RWPE1 (cell line): ENCODE measurements at regions not wholly inside any gene's neighbourhood (a gene's known extent, or its start where the extent isn't known, plus 50 kb on each side); places are given as distances from the start of the nearest gene placed in this dataset.

Experiments
- CTCF ChIA-PET: fragments of 350-600 bp; sonication (Branson Sonifier 250); formaldehyde crosslinking; extraction: SDS; loops from one replicate; lab custom pipeline; 2021; lab: Yijun Ruan, JAX
- POLR2A ChIA-PET: fragments of 400-600 bp; formaldehyde crosslinking; extraction: SDS; loops from one replicate; lab custom pipeline; 2020; ENCODE audit warnings: antibody characterized with exemption; ENCODE audit not compliant: low non-redundant PET; lab: Yijun Ruan, JAX
- DNase-seq: peaks from one replicate; pipeline ENCODE4 v3.0.0; 2012; ENCODE audit warnings: low spot score
- H3K27ac ChIP-seq: fragments of 450-650 bp; 2 replicates; pipeline ENCODE4 v1.5.1; 2017
- TF ChIP-seq, protein P1 (sequence below): fragments of 450-650 bp; conservative IDR thresholded peaks from 2 replicates; pipeline ENCODE4 v1.5.1; 2017; ENCODE audit warnings: low read depth, mild to moderate bottlenecking

DNA sequence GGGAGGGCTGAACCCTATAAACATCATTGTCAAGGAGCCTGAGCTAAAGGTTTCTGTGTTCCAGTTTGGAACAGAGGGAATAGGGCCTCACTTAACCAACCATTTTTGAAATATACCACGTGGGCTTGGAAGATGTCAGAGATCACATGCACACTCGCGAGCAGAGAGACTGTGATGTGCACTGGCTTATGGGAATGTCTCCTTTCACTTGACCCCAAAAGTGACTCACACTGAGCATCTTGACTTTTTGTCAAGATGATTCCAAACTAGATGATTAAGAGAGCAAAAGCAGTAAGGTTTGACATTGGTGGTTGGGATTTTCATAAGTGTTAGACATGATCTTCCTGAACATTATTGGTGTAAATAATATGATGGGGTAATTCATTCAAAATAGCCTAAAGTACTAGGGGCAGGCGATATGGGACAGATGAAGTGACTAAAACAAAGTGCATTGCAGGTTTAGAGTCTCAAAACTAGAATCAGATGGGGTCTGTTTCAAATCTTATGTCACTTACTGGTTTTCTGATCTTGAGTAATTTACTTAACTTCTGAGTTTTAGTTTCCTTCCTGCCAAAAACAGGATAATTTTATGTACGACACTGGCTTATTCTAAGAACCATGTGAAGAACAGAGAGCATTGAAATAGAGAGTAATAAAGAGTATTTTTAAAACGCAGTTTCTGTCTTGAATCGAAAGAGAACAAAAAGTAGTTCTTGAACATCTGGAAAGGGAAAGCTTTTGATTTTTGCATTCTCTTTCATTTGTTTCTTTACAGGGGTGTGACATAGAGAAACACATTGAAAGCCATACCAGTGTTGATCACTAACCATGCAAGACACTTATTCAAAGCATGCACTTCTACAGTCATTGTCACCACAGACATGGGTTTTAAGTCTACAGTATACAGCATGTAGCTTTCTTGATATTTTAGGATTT, 383.0 kb downstream of the DIRAS2 start:
- POLR2A ChIA-PET, result no interaction called here
- TF ChIP-seq, protein P1, sequence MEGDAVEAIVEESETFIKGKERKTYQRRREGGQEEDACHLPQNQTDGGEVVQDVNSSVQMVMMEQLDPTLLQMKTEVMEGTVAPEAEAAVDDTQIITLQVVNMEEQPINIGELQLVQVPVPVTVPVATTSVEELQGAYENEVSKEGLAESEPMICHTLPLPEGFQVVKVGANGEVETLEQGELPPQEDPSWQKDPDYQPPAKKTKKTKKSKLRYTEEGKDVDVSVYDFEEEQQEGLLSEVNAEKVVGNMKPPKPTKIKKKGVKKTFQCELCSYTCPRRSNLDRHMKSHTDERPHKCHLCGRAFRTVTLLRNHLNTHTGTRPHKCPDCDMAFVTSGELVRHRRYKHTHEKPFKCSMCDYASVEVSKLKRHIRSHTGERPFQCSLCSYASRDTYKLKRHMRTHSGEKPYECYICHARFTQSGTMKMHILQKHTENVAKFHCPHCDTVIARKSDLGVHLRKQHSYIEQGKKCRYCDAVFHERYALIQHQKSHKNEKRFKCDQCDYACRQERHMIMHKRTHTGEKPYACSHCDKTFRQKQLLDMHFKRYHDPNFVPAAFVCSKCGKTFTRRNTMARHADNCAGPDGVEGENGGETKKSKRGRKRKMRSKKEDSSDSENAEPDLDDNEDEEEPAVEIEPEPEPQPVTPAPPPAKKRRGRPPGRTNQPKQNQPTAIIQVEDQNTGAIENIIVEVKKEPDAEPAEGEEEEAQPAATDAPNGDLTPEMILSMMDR, result no peak
- no peak overlapping the region for H3K27ac ChIP-seq
- DNase-seq, result no peak
- CTCF ChIA-PET, result no interaction called here

DNA sequence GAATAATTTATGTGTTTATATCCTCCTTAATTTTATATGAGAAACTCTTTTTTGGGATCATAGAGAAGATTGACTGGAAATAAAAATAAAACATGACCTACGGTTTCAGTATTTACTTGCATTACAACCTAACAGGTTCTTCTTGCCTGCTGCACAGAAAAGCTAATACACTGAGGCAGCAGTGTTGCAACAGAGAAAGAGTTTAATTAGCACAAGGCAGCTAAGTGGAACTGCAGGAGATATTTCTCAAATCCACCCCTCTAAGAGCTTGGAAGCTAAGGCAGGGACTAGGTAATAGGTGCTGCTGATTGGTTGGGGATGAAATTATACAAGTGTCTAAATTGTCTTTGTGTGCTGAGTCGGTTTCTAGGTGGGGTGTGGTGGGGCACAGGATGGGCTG, 380.9 kb downstream of the DIRAS2 start:
- POLR2A ChIA-PET, result no interaction called here
- CTCF ChIA-PET, result interaction anchor here (0.7 kb wide), 1 partner anchor 470 kb away, joined by 3 read pairs; no protein-coding TSS in a partner anchor
- TF ChIP-seq, protein P1, result no peak
- no peak overlapping the region for H3K27ac ChIP-seq
- no peak for DNase-seq

DNA sequence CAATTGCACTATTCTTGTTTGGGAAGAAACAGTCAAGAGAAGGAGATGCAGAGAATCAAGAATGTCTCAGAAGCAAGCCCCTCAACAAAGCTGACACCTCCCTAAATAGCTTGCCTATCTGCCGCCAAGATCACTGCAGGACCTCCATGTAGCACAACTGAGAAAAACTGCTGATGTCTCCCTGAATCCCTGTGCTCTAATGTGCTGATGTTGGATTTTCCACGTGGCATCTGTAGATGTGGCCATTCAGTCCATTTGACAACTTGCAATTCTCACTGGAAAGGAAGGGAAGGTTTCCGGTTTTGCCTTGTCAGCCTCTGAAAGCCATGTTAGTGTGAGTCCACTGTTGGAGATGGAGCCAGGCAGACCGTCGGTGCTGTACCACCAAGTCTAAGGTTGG, 374.0 kb downstream of the DIRAS2 start:
- ChIA-PET POLR2A (no interaction called here), CTCF (no interaction called here)
- H3K27ac ChIP-seq, result no peak overlapping the region
- no peak for DNase-seq
- TF ChIP-seq, protein P1, result no peak

DNA sequence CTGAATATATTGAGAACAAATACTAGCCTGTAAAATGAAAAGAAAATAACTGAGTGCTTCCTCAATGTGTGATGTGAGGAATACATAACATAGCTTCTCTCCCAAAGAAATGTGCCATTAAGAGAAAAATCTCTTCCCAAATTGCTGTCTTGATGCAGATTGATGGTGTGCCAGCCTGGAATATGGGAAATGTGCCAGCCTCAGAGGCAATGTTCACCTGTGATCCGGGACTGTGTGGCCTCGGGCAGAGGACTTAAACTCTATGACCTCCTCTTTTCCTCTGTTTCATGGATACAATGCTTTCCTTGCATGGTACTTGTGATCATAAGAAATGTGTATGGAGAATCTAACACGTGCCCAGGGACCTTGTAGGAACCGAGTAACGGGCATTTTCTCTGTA, 370.9 kb downstream of the DIRAS2 start:
- DNase-seq, result no peak
- H3K27ac ChIP-seq, result no peak overlapping the region
- POLR2A ChIA-PET, result no interaction called here
- TF ChIP-seq, protein P1, result no peak
- CTCF ChIA-PET, result no interaction called here

DNA sequence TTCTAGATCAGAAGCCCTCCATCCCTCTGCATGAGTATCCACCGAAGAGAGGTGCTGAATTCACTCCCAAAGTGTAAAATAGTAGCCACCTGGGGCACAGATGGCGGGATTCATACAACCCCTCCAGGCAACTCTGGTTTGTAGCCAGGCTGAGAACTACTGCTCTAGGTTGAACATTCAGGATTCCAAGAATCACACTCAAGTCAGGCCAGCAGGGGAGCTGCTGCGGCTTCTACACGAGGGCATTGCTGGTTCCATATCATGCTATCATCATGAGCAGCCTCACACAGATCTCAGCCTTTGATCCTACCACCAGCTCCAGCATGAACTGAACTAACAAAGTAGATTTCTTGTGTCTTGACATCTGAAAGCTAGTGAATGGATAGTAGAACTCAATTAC, 367.9 kb downstream of the DIRAS2 start:
- POLR2A ChIA-PET, result no interaction called here
- no peak overlapping the region for H3K27ac ChIP-seq
- TF ChIP-seq, protein P1, result no peak
- CTCF ChIA-PET, result no interaction called here
- DNase-seq, result no peak

DNA sequence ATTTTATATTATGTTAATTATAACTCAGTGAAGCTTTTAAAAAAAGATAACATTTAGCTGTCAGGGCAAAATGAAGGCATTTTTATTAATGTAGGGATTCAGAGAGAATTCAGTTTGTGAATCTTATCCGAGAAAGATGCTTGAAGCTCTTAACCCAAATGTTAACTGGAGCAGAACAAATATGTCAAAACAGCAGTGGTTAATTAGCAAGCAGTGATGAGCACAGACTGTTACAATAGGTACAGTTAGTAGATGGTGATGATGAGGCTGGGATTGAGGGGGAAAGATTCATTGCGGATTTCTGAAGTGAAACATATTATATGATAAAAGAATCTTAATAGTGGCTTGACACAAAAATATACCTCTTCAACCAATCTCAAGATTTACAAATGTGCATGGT, 356.7 kb downstream of the DIRAS2 start:
- no peak overlapping the region for H3K27ac ChIP-seq
- TF ChIP-seq, protein P1, result no peak
- ChIA-PET CTCF (interaction anchor here (0.5 kb wide), 1 partner anchor 58 kb away, joined by 4 read pairs; no protein-coding TSS in a partner anchor), POLR2A (no interaction called here)
- DNase-seq, result no peak
